D341Med (cell line): ENCODE measurements at regions not wholly inside any gene's neighbourhood (a gene's known extent, or its start where the extent isn't known, plus 50 kb on each side); places are given as distances from the start of the nearest gene placed in this dataset.
"Not testable (repeated sequence)": the region's sequence is repeated elsewhere in the genome, so short reads cannot be mapped to it uniquely, and the experiment has no call there.

ENCODE experiments used
- DNase-seq: peaks from one replicate; pipeline ENCODE4 v3.0.0; 2012; ENCODE audit warnings: low spot score

DNA sequence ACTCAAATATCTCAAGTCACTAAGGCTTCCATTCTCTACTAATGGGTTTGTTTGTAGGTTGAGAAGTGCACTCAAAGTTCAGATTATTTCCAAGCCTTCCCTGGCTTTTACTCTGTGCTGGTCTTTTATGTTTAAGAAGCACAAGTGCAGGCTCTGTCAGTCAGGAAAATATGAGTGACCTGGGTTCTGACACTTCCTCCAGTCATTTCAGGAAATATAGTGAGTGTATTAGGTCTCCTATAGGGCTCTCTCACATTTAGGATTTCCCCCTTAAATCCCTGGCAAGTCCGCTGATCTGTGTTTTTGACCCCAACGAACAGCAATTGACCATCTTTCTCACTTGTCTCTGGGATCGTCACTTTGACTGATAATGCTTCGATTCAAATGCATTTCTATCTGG is 210.2 kb downstream of the ARPP21 start:
- no peak for DNase-seq

DNA sequence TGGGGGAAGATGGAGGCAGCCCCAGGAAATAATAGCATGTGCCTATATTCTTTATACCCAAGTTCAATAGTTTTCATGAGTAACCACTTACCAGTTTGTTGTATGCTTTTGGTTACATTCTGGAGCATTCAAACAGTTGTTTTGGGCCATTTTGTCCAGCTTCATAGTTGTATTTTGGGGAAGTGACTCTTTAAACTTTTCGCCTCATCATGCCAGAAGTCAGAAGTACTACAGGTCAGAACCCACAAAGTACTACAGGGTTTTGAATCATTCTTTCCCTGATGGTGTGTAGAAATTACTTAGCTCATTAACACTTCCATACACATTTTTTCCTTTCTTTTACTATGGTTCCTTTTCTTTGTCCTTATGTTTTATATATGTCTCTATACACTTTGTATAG is 210.6 kb downstream of the ARPP21 start:
- no peak for DNase-seq

DNA sequence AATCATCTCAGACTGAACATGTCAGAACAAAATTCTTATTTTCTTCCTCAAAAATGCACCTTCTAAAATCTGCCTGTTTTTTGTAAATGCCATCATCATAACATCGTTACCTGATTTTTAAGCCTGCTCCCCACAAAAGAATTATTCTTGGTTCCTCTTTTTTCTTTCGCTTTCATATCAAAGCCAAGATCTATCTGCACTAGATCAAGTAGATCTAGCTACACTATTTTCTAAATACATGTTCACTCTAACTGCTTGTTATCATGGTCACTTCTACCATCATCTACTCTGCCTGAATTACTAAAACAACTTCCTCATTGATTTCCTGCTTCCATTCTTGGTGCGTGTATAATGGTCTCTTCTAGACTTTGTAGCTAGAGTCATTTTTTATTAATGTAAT is 217.7 kb downstream of the ARPP21 start:
- no peak for DNase-seq

DNA sequence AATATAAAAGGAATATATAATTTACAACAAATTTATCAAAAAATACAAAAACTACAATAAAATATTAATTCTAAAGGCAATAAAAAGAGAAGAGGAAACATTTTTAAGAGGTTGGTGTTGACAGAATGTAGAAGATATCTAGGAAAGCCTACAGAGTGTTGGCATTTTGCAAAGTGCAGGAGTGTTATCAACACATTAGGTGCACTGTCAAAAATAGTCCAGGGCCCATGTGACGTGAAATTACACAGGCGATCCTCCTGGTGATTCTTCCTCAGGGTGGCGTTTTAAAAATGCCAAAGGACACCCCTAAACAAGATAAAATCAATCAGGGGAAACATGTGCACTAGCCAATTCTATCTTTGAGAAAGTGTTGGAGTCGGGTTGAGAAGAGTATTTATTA is 222.7 kb downstream of the ARPP21 start:
- DNase-seq = no peak

DNA sequence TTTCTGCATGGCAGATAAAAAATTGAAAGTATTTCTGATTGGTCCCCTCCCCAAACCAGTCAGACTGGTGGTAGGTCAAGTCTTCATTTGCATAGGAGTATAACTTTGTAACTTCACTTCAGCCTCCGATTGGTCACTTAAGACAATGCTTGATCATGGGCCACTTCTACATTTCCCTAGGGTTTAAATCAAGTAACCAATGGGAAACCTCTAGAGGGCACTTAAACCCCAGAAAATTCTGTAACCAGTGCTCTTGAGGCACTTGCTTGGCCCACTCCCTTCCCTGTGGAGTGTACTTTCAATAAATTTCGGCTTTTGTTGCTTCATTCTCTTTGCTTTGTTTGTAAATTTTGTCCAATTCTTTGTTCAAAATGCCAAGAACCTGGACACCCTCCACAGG is 225.5 kb downstream of the ARPP21 start:
- DNase-seq = no peak

DNA sequence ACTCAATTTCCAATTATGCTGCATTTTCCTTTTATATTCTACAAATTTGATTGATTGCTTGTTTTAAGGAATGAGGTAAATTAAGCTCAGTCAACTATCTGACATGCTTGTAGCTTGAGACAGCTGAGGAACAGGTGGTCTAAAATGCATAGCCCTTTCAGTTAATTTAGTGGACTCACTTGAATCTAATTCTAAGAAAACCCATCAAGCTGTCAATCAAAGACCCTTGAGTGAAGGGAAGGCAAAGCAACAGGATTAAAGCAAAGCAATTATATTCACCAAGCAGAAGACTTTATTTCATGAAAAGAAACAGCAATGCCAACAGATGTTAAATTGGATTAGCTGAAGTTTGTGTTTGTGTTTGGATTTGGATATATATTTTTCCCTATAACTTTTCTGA is 228.5 kb downstream of the ARPP21 start:
- no peak for DNase-seq

DNA sequence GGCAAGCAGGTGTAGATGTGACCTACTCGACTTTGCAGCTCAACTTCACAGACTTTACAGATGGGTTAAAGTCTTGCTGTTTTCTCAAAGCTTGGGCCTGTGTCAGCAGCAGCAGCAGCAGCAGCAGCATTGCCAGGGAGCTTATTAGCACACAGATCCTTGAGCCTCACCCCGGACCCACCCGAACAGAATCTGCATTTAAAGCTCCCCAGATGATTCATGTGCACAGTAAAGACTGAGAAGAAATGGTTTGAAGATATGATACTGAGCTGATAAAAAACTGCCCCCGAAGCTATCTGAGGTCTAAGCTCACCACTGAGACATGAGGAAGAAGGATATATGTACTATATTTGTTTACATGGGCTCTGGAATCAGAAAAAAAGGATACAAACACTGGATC is 231.7 kb downstream of the ARPP21 start:
- DNase-seq = no peak

DNA sequence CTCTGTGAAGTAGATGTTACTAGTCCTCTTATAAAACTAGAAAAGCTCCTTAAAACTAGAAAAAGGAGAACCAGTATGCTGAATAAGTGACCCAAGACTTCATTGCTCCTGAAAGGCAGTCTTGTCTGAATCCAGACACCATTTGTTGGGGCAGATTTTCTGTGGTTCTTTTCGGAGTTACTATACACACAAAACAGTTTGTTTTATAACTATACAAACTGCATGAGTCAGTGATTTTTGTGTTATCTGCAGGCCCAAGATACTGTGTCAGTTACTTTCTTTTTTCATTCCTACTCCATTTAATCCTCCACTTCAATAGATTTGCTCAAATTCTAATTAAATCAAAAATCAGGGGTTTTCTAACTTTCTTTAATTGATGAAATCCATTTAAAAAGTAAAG is 244.6 kb downstream of the ARPP21 start:
- DNase-seq = no peak

DNA sequence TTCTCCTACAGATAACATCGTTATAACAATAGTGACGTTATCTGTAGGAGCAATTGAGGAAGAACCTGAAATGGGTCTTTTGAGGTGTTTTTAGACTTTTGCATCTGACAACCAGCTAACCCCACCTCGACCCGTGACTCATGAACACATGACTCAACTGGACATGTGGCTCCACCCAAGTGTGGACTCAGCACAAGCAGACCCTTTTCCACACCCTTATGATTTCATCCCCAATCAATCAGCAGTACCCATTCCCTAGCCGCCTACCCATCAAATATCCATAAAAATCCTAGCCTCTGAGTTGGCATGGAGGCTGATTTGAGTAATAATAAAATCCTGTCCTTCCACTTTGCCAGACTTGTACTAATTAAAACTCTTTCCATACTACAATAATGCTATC is 255.4 kb downstream of the ARPP21 start:
- no peak for DNase-seq

DNA sequence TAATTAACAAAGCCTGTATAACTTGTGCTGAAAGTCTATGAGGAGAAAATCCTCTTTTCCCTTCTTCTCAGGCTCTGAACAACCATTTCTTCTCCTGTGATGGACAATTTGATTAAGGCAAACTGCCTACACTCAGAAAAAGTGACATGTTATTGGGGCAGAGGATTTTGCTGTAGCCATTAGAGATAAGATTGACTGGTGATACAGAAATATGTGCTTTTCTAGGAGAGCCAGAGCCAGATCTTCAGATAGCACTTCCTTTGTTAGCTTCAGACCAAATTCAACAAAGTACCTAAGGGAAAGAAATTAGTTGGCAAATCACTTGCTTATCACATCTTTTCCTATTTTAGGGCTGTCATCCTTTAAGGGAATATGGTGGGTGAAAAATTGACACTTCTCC is 259.9 kb downstream of the ARPP21 start:
- no peak for DNase-seq

DNA sequence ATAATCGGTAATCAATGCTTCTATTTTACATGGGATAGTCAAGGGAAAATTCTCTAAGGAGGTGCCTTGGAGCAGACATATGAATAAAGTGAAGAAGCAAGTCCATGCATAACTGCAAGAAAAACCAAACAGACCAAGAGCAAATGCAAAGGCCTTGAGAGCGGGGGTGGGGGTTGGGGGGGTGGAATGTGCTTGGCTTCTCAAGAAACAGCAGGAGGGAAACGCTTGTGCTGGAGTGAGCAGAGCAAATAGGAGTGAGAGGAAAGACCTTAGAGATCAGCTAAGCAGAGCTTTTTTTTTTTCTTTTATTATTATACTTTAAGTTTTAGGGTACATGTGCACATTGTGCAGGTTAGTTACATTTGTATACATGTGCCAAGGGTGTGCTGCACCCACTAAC is 260.8 kb downstream of the ARPP21 start:
- DNase-seq = no peak

DNA sequence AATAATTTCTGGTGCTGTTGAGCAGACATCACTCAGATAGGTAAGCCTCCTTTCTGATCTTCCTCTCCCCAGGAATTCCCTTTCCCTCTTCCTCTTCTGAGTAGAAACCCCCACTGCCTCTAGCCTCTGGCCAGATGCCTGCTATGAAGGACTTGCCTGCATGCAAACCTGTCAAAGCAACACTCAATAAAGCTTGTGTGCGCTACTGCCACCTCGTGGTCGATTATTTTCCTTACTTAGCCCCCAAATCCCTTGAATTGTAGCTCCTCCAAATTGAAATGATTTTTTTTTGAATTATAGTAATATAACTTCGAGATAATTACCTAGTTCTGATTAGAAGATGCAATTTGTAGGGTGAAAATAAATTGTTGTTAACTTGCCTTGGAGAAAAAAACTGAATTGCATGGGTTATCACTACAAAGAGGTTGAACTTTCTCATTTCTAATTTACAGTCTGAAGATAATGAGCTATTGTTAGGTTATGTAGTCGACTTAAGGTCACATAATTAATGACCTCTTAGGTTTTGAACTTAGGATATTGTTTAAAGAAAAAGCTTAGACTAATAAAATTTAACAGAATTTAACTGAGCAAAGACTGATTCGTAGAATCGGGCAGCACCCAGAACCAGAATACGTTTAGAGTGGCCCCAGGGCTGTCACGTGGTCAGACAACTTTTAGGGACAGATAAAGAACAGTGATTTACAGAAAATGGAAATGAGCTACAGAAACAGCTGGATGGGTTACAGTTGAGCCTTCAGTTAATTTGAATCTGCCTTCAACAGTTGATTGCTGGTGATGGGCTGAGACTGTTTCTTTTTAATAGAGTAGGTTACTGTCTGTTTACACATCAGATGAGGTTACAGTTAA is 269.3 kb downstream of the ARPP21 start:
- DNase-seq = peak; percentile 65

DNA sequence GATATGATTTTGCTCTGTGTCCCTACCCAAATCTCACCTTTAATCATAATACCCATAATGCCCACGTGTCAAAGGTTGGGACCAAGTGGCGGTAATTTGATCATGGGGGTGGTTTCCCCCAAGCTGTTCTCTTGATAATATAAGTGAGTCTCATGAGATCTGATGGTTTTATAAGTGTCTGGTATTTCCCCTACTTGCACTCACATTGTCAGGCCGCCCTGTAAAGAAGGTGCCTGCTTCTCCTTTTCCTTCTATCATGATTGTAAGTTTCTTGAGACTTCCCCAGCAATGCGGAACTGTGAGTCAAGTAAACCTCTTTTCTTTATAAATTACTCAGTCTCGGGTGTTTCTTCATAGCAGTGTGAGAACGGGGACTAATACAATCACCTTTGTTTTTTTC is 279.8 kb downstream of the ARPP21 start:
- DNase-seq = no peak

DNA sequence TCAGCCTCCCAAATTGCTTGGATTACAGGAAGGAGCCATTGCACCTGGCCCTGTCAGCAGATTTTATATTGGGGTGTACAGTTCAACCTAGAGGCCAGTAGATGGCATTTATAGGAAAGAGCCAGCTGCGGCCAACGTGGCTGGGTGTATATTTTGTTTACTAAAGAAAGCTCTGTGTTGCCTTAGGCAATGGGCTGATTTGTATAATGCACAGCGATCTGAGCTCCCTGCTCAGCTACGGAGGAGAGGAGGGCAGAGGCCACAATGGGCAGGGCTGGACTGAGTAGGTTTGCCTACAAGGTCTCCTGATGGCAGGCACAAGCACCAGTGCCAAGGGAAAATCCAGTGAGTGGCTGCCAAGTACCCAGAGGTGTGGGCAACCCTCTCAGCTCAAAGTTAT is 282.4 kb downstream of the ARPP21 start:
- DNase-seq = no peak

DNA sequence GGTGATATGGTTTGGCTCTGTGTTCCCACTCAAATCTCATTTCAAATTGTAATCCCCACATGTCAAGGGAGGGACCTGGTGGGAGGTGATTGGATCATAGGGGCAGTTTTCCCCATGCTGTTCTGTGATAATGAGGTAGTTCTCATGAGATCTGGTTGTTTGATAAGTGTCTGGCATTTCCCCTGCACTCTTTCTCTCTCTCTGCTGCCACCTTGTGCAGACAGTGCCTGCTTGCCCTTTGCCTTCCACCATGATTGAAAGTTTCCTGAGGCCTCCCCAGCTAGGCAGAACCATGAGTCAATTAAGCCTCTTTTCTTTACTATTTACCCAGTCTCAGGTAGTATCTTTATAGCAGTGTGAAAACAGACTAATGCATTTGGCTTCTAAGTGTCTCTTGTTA is 284.7 kb downstream of the ARPP21 start:
- DNase-seq = not testable (repeated sequence)

DNA sequence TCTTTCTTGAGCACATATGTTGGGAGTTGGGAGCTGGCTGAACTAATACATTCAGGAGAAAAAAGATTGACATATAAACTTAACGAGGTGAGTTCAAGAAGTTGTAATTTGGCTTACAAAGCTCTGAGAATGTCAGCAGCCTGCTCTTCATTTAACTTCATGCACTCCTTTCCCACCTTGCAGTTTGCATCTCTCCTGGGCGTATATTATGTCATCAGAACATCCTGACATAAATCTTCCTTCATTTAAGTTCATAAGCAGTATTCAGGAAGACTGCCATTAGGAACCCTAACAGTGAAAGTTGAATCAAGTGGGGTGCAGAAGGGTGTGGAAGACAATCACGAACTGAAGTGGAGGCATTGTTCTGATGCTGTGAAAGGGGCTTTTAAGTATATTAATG is 288.1 kb downstream of the ARPP21 start:
- no peak for DNase-seq

DNA sequence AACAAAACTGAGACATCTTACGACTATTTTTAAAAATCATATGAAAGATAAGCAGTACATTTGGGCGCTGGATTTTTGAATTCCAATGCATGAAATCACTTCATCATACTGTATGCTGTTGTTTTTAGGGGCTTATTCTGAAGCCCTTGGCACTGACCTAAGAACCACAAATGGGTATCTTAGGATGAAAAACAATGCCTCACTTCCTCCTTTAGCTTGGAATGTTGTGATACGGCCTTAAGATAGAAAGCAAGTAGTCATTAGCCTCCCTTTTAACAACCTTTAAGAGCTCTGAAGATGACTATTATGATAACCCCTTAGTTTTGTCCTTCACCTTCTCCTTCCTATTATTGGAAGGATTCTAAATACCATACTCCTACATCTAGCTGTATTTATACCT is 289.8 kb downstream of the ARPP21 start:
- no peak for DNase-seq

DNA sequence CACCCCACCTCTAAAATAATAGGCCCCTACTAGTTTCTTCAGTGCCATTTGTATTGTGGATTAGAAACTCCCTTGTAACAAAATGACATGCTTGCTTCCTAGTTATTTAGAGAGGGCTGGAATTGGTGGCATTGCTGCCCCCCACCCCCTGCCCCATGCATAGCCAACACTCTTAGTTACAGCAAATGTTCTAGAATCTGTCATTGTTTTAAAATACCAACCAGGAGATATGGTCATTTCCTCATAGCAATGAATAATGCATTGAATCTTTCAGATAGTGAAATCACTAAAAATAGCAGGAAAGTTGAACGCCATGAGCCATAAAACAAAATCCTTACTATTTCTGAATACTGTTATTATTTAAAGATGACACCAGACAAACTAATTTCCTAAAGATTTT is 292.5 kb downstream of the ARPP21 start:
- DNase-seq = no peak

DNA sequence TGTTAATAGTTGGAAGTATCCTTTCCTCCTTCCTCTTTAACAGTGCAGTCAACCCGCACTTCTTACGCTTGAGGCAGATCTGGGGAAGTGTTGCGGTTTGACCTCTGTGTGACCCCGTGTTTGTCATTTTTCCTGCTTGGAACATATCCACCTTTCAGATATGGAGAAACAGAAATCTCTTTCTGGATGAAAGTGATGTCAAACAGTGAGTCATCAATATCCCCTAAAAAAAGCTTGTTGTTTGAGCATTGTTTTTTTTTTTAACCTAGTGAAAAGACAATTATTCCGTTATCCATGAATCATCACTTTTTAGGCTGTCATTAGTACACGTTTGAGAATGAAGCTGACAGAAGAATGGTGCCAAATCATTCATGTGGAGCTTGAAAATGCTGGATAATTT is 293.7 kb downstream of the ARPP21 start:
- DNase-seq = no peak

DNA sequence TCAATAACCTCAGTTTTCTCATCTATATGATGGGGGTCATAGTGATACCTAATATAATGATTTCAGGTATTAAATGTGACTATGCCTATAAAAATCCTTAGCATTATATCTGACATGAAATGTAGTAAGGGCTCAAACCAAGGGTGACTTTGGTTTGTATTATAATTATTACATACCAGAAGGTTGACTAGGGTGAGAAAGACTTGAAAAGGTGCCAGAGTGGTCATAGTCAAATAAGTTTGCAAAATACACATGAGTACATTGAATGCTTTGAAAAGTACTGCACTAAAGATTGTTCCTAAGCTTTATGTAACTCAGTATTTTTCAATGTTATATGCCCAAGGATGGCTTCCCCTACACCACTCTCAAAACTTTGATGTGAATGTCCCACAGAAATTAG is 297.2 kb downstream of the ARPP21 start:
- no peak for DNase-seq

DNA sequence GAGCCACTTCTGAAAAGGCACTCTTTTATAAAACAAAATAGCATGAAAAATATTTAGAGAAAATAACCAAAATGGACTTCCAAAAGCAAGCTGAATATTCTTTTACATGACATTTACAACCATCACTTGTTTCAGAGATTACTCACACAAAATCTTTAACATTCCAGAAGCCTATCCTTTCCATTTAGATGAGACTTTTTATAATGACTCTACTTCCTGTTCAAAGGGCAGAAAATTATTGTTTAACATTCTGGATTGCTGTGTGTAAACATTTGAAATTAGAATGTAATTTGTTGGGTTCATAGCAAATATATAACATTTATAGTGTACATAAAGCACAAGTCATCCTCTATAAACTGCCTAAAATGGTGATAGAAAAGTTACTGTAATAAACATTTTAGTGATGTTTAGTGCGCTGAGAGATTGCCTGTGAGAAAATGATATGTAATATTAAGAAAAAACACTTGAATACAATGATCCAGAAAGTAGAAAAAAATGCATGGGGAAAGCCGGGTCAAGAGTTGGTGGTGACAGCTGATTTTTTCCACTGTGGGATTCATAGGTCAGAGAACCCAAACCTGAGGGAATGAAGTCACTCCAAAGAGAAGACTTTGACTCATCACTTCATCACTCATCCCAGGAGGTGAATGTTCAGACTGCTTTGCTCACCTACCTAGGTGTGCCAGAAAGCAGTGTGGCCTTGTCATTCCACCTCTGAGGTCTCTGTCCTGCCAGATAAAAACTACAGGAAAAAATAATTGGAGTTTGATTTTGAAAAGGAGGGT is 305.8 kb downstream of the ARPP21 start:
- DNase-seq = no peak

DNA sequence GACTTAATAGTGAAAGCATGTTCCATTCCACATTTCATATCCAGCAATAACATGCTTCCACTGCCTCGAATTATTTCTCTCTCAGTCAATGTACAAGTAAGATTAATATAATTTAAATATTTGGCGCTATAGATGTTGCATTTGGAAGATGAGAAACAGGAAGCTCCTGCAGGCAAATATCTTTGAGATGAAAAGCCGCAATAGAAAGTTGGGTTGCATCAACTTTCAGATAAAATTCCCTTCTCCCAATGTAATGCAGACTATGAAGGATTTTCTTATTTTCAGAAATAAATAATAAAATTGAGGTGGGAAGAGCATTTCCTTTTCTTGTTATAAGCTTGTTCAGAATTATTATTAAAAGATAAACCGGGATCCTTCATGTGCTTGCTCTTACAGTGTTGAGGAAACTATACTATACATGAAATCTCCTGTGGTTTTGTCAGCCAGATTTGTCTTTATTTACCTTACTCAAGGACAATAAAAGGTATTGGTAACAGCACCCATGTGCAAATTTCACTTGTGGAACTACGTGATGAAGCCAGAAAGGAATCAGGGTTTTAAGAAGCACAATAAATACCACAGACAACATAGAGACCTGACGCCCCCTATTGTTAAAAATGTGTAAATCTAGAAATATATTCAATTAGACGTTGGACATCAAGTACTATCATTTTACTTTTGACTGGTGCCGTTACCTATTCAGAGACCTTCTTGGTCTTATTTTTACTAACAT is 307.0 kb downstream of the ARPP21 start:
- DNase-seq = peak; percentile 33
